Smooth muscle cell of the brain vasculature (primary cell): ENCODE measurements at regions not wholly inside any gene's neighbourhood (a gene's known extent, or its start where the extent isn't known, plus 50 kb on each side); places are given as distances from the start of the nearest gene placed in this dataset.

Source experiments
- DNase-seq: peaks from one replicate; pipeline ENCODE4 v3.0.0-alpha.2; 2012; ENCODE audit warnings: low read depth, low spot score

DNA sequence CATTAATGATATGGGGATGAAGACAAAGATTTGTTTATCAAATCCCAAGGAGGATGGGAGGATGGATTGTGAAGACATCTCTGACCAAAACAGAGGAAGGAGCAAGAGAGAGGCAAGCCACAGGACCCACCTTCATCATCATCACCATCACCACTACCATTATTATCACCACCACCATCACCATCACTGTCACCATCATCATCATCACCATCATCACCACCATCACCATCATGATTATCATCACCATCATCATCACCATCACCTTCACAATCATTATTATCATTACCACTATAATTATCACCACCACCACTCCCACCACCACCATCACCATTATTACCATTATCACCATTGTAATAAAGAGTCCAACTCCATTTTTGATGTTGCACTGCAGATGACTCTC is 482.5 kb downstream of the PTPRU start:
- no peak for DNase-seq

GRCh38 chr1:29716306-29716705 is 480.0 kb downstream of the PTPRU start:
- no peak for DNase-seq

- no peak for DNase-seq
Observed at GRCh38 chr1:29713857-29714256, 477.5 kb downstream of the PTPRU start.

GRCh38 chr1:29712801-29713200 is 476.5 kb downstream of the PTPRU start:
- DNase-seq, result no peak

DNA sequence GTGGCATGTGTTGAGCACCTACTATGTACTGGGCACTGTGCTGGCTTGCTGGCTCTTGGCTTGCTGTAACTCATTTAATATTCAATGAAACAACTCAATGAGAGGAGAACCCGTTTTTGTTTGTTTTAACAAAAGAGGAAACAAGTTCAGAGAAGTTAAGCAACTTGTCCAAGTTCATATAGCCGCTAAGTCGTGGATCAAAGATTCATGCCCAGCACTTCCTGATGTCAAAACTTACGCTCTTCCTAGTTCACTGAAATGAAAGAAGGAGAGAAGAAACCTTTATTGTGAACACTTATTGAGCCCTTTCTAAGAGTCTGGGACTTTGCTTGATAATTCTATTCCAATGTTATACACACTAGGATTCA is 475.9 kb downstream of the PTPRU start:
- DNase-seq, result no peak

- no peak for DNase-seq
Observed at GRCh38 chr1:29711582-29712283, 475.4 kb downstream of the PTPRU start.

DNA sequence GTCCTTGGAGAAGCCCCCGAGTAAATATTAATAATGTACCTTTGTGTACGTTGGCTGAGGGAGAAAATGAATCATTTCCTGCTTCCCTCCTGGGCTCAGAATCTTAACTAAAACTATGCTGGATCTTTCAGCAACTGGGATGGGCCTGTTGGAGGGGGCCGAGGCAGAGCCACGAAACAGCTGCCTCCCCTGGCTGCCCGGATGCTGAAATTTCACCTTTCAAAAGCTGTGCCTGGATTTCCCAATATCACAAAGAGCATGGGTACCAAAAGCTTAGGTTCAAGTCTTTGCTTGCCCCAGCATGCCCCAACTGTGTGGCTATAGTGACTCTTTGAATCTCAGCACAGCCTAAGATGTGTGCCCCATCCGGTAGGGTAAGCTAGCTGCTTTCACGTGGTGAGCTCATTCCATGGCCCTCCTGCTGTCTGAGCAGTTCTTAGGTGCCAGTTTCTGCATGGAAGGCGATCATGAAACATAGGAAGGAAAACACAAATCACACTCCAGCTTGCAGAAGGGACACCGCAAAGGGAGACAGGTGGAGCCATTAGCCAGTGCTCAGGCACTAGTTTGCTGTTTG is 473.5 kb downstream of the PTPRU start:
- DNase-seq, result no peak

DNA sequence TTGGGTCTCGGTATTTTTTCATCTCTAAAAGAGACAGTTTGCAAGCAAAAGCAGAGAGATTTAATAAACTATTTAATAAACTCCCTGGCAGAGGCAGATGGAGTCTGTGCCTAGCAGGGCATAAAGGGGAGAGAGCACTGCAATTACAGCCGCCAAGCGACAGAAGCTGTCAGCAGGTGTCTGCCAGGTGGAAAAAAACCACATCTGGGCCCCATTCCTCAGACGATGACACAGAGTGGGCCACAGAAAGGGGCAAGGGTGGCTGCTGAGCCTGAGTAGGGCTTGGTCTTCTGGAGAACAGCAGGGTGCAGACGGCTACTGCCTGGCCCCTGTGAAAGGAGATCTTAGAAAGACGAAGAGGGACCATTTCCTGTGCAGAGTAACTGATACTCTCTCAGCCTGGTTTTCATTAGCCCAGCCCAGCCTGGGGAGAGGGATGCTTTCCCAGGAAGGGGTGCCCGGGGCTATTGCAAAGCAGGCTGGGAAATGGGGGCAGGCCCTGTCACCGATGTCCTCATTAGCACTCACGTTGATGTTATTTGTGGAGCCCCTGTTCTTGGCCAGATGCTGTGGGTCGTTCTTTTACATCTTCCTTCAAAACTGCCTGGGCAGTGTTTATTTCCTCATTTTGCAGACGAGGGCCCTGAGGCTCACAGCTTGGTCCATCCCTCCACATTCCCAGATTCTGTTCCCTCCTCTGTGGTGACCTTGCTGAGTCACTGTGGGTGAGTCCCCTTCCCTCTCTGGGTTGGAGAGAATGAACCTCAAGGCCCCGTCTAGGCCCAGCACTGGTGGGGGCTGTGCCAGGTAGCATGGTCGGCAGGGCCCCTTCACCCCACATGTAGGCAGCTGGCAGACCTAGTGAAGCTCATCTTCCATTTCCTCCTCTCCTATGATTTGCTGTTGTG is 472.7 kb downstream of the PTPRU start:
- peak; percentile 47 for DNase-seq

- no peak for DNase-seq
Observed at GRCh38 chr1:29708381-29708780, 472.1 kb downstream of the PTPRU start.

DNA sequence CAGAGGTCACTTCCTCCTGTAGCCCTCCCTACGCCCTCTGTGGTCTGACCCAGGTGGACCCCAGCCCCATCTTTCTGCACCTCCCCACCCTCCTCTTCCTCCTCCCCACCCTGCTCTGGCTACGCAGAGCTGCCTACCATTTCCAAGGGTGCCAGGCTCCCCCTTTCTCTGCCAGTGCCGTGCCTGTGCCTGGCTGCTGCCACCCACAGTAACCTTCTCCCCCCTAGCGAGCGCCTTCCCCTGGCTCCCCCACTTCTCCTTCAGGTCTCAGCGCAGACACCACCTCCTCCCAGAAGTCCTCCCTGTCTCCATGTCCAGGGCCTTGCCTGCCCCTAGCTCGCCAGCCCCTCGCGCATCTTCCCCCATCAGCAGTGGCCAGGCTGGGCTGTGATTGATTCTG is 471.5 kb downstream of the PTPRU start:
- no peak for DNase-seq

DNA sequence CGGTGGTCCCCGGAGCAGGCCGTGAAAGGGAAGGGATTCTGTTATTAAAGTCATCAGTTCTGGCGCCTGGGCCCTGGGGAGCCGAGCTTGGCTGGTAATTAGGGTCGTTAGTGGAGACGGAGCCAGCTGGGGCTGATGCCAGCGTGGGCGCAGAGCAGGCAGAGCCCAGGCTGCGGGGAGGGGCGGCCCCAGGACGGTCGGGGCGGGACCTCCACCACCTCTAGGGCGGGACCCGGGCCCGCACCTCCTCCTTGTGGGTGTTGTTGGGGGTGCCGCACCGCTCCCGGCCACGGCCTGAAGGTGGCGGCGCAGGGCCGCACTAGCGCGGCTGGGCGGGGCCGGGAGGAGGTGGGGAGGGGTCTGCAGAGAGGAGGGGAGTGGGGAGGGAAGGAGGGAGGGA is 470.6 kb downstream of the PTPRU start:
- no peak for DNase-seq

- DNase-seq, result no peak
Observed at GRCh38 chr1:29704430-29704829, 468.1 kb downstream of the PTPRU start.

DNA sequence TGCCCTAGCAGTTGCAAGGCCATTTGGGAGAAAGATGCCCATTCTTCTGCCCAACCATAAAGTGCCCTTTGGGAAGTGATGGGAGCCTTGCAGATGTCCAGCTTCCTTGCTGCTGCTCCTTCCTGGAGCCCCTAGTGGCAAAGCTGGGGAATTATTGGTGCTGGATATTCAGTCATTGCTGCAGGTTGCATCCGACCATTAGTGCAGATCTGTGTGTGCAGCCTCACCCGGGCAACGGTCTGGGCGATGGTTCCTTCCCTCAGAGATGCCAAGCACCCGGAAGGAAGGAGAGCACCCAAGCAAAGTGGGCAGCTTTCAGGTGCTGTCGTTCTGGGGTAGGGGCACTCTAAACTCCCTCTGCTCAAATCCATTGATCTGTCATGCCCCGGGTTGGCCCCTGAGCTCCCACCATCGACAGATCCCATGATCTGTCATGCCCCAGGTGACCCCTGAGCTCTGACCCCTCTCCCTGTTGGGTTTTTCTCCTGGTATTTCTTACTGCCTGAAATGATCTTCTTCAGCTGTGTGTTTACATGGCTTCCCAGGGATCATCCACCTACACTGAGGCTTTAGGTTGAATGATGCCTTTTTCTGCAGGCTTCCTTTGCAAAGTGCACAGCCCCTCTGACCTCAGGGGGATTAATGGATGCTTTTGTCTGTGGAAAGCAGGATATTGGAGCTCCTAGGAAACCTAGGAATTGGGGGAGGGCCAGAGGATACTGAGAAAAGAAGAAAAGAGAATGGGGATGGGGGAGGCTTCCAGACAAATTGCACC is 467.5 kb downstream of the PTPRU start:
- no peak for DNase-seq

- no peak for DNase-seq
Observed at GRCh38 chr1:29700491-29700890, 464.2 kb downstream of the PTPRU start.

DNA sequence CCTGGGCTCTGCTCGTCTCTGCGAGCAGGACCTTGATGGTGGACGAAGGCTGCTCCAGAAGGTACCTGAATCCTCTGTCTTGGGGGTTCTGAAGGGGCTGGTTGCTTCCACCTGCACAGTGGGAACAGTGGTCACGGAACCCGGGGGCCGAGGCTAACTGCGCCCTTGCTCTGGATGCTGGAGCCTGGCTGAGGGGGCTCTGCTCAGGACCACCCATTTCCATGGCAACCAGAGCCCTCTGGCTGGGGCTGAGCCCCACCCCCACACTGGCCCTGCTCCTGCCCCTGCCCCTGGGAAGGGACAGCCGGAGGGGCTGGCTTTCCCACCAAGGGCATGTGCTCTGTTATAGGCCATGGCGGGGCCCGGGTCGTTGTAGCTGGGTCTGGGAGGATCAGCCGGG is 462.3 kb downstream of the PTPRU start:
- no peak for DNase-seq

GRCh38 chr1:29698033-29698432 is 461.7 kb downstream of the PTPRU start:
- DNase-seq, result no peak

DNA sequence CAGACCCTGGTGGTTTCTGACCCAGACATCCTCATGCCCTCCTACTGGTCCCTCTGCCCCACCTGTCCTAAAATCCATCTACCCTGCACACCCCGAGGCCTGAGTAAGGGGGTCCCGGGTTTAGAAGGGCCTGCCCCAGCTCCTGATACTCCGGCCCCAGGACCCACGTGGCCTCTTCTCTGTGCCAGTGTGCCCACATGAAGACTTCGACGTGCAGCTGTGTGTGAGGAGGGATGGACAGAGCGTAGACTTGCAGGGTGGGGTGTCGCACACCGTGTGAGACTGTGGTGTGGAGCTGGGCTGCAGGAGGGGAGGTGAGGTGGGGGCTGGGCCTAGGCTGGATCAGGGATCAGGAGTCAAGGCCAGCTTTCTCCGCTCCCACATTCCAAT is 461.1 kb downstream of the PTPRU start:
- no peak for DNase-seq

- no peak for DNase-seq
Observed at GRCh38 chr1:29696656-29697390, 460.5 kb downstream of the PTPRU start.

GRCh38 chr1:29695803-29696202 is 459.5 kb downstream of the PTPRU start:
- no peak for DNase-seq

DNA sequence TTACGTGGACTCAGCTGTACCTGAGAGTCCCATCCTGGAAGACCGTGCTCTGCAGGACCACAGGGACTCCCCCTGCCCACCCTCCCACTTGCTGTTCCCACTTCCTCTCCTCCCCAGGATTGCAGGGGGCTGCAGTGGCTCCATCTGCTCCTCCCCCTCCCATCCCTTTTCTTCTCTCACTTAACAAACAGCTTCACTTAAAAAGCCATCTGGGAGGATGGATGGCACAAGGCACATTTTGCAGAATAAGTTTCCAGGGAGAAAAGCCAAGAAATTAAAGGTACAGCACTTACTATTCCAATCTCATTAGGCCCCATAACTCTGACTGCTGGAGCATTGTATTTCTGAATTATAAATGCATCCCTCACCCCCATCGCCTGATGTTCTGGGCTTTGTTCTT is 458.7 kb downstream of the PTPRU start:
- no peak for DNase-seq

GRCh38 chr1:29691499-29691898 is 455.2 kb downstream of the PTPRU start:
- DNase-seq, result no peak
